GM21360 (cell line): ENCODE measurements at regions not wholly inside any gene's neighbourhood (a gene's known extent, or its start where the extent isn't known, plus 50 kb on each side); places are given as distances from the start of the nearest gene placed in this dataset.
"Not testable (repeated sequence)": the region's sequence is repeated elsewhere in the genome, so short reads cannot be mapped to it uniquely, and the experiment has no call there.

Experiments used
- ATAC-seq: cut with Tn5 transposase; IDR thresholded peaks from one replicate; pipeline ENCODE4 v1.9.1; 2021; ENCODE audit warnings: mild to moderate bottlenecking, moderate library complexity; ENCODE audit not compliant: unreplicated experiment

DNA sequence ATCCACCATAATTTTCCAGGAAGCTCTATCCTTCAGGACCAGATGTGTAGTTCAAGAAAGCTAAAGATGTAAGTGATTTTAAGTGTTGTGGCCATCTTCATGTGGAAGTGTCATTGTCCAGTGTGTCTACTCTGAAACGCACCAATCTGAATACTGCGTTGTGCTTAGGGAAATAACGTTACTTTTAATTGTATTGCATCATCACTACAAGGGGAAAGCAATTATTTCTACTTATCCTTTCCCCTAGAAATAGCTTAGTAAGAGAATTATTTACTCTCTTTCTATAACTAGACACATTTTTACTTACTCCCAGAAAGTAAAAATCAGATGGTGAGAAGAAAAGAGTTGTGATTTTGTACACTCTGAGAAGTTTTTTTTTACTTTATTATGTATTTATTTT lies 102.4 kb upstream of the DLGAP1 start:
- ATAC-seq = no peak

DNA sequence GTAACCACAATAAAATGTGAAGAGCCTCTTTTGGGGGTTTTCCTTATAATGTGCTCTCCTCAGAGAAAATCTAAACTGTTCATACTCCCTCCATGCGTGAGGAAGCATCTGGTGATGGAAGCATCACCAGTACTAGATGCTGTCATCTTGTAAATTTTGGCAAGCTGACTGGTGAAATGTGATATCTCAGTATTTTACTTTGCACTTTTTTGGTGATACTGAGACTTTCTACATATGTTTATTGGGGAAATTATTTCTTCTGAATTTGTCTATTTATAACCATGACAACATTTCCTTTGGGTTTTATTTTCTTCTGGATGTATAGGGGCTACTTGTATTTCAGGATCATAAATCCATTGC lies 95.9 kb upstream of the DLGAP1 start:
- ATAC-seq = no peak

DNA sequence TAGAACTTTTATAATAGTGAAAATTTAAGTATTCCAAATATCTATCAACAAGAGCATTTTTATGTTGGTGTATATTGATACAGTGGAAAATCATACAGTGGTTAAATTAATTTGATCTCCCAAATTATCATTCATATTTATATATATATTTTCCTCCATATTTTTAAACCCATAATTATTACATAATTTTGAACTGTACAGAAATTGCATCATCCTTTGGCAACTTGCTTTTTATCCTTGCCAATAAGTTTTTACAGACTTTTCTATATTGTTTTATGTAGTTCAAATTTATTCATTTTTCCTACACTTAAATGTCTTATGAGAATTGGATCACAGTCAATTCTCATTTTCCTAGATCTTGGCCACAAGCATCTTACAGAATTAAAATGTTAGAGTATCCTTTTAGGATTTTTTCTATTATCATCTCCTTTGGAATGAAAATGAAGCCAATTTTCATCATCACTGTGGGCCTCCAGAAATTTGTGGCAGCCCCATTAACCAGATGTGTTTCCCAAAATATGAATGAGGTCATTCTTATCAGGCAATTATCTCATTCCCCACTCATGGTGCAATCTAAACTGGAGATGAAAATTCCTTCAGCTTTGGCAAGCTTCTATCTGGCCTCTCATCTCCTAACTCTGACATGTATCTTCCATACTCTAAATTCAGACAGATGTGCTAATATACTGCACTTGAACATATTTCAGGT lies 94.2 kb upstream of the DLGAP1 start:
- no peak for ATAC-seq

DNA sequence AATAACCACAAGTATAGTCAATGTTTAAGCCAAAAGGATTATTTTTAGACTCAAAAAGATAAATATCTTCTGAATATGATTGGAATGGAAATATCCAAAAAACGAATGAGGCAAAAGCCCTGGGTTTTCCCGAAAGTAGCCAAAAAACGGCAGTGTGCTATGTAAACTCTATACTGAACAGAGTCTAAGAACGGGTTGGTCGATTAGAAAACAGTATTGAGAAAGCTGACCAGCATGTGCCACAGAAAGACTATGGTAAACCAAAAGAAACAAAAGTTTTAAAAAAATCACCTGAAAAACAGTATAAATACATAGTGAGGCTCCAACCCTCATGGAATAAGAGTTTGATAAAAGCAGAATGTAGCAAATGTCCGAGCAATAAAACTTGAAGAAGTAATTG lies 92.0 kb upstream of the DLGAP1 start:
- no peak for ATAC-seq

DNA sequence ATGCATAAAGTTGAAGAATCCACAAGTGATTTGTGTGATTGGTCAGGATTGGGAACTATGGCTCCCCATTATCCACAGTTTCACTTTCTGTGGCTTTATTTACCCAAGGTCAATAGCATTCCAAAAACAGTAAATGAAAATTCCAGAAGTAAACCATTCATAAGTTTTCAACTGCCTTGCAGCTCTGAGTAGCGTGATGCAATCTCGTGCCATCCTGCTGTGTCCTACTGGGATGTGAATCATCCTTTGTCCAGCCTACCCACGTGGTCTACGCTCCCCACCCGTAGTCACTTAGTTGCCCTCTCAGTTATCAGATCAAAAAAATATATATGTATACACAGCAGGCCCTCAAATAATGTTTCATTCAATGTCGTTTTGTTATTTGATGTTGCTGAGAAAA lies 89.0 kb upstream of the DLGAP1 start:
- no peak for ATAC-seq

DNA sequence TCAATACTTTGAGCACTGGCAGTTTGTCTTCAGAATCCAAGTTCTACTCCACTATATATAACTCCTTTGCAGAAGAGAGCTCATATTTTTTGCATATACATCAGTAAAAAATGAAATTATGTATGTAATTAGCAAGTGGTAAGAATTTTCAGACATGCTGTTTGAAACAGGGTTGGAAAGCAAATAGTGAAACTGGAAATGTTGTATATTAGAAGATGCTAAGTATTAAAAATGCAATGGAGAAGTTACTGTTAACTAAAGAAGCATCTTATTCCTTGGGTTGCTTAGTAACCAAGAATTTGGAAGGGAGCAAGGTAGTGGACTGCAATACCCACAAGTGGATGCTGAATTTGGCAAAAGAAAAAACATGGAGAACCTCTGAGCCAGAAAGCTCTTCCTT lies 88.6 kb upstream of the DLGAP1 start:
- ATAC-seq = no peak

DNA sequence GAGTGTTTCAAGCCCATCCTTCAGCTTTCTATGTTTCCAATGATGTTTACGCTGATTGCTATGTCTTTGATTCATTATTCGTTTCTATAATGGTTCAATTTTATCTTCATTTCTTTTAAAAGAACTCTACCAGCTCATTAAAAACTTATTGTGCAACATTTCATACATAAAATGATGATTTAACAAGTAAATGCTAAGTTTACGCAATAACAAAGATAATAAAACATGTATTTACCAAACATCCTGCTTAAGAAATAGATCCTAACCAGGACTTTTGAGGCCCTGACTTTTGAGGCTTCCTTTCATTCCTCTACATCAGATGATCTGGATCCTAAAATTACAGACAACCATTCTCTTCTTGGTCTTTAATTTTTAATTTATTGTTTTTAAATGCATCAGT lies 86.5 kb upstream of the DLGAP1 start:
- ATAC-seq = no peak

DNA sequence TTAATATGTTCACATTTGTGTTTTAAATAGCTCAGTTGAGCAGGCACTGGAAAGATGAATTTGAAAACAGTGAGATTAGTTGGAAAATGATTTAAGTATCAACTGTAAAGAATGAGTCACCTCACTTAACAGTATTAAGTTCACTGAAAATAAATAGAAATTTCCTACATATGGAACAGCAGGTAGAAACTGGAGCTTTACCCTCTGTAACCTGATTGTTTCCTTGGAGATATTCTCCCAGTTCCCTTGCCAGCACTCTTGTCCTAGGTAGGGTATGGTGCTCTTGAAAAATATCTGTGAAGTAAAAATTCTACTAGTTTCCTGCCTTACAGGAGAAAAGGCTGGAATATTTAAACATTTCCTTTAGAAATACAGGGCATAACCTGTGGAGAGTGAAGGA lies 81.3 kb upstream of the DLGAP1 start:
- ATAC-seq = no peak

DNA sequence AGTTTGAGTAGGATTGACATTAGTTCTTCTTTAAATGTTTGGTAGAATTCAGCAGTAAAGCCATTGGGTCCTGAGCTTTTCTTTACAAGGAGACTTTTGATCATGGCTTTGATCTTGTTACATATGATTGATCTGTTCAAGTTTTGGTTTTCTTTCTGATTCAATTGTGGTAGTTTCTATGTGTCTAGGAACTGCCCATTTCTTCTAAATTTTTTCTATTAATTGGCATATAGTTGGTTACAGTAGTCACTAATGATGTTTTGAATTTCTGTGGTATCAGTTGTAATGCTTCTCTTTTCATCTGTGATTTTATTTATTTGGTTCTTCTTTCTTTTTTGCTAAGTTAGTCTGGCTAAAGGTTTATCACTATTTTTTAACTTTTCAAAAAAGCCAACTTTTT lies 73.3 kb upstream of the DLGAP1 start:
- ATAC-seq = no peak

DNA sequence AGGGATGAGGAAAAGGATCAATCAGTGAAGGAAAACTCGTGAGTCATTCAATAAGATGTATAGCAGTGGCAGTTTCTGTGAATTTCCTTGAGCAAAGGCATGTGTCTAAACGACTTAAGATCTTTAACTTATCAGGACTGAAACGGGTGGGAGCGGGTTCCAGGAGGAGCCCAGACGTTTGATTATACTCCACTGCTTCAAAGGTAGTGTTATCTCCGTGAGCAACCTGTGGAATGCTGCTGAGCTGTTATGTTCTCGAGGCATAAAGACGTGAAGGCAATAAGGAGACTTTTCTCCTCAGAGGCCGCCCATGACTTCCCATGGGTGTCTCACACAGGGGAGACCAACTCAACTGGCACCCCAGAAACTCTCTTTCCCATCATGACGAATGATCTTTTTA lies 72.7 kb upstream of the DLGAP1 start:
- not testable (repeated sequence) for ATAC-seq

DNA sequence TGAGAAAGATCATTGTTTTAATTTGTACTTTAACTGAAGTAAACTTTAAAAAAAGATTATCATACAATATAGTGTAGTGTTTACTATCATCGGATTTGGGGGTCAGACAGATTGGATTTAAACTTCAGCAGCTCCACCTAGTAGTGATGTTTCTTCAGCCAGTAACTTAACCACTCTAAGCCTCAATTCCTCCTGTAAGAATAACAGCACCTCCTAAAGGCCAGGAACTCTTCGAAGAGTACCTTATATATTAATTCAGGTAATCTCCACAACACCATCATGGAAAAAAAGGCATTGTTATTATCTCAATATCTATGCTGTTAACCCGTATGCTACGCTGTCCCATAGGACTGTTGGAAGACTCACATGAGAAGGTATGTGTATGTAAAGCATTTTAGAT lies 69.0 kb upstream of the DLGAP1 start:
- no peak for ATAC-seq

DNA sequence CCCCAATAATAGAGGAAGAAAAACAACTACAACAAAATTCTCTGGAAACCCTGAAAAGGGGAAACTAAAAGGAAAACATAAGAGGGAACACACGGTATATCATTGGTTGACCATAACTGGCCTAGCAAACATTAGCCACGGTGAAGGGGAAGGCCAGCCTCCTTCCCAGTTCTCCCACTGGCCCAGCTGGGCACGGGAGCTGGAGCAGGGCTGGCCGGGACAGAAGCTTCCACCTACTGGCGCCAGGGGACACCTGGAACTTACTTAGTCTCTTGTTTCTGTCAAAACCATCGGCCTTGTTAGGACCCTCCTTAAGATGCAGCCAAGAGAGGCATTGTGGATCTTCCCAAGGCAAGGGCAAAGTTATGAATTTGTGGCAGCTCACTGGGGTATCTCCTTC lies 56.1 kb upstream of the DLGAP1 start:
- ATAC-seq = no peak

DNA sequence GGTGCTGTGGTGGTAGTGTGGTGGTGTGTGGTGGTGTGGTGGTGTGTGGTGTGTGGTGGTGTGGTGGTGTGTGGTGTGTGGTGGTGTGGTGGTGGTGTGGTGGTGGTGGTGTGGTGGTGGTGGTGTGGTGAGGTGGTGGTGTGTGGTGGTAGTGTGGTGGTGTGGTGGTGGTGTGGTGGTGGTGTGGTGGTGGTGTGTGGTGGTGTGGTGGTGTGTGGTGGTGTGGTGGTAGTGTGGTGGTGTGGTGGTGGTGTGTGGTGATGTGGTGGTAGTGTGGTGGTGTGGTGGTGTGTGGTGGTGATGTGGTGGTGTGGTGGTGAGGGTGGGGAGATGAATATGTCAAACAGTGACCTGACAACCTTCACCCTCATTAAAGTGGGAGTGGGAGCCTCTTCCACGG lies 55.6 kb upstream of the DLGAP1 start:
- ATAC-seq = no peak

DNA sequence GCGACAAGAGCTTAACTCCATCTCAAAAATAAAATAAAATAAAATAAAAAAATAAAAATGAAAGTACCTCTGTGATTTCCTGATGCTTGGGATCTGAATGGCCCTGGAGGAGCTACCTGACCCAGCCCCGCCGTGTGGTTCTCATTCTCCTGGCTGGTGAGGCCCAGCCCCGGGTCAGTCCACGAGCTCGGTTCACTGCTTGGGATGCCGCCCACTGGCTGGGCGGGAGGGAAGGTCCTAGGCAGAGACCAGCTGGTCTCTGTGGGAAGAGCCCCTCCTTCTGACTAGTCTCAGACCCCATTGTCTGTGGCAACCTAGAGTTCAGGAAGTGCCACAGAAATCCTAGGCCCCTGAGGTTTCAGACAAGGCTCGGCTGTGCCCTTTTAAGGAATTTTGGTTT lies 55.1 kb upstream of the DLGAP1 start:
- no peak for ATAC-seq
